ENCODE measurements at regions not wholly inside any gene's neighbourhood (a gene's known extent, or its start where the extent isn't known, plus 50 kb on each side); places are given as distances from the start of the nearest gene placed in this dataset.

GRCh38 chr2:236975766-236976165, 109.9 kb upstream of the COPS8 start:
- DNase-seq = no peak

DNA sequence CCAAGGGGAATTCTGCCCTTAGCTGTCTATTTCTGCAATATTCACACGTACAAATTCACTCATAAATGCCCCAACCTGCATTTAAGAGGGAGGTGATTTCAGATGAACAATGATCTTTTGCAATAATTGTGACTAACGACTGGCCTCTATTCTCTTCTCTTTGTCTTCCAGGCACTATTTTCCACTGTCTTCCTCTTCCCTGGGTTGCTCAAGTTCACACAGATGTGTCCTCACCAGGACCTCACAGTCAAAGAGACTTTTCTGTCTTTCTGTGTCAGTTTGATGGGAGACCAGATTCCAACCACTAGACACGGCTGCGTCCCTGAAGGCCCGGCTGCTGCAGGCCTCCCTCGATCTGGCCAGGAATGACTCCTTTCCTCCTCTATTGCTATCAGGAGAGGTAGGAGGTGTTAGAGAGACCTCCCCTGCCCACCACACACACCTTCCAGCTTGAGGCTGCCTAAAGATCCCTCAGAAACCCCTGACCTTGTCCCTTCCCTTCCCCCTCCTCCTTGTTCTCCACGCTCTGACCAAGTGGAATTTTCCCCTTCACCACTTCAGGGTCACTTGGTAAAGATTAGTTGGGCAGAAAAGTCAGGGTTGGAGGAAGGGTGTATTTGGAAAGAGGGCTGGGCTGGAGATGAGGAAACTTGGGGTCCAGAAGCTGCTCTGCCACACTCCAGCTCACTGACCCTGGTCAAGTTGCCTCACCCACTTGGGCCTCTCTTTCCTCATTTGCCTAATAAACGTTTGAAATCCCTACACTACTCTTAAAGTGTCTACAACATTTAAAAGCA, 109.2 kb upstream of the COPS8 start:
- DNase-seq = no peak

DNA sequence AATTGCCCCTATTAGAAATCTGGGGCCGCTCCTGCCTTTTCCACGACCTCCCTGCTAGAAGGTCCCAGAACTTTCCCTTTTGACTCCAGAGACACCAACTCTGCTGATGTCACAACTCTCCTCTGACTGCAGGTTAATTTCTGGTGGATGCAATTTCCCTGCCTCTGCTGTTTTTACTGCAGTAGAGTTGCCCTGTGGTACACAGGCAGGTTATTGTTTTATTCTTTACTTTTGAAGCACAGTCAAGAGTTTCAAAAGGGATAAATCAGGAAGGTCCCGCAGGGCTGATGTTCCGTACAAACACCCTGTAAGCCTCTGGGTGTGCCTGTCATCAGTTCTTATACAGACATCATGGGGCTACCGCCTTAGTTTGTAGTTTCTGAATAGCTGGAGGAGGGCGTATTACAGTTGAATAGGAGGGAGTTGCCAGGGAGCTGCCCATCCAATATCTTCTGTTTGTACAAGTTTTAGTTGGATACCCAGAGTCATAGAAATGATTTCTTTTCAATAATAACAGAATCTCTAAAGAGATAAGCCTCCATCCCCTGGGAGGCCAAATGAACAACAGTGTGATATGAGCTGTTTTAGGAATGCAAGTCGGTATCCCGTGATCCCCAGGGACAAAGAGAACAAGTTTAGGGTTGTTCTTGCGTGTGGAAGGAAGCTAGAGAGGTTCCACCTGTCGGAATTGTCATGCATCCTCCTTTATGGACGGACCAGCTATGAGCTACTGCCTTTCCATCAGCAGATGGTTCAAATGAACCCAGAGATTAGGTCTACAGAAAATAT, 108.4 kb upstream of the COPS8 start:
- no peak for DNase-seq

DNA sequence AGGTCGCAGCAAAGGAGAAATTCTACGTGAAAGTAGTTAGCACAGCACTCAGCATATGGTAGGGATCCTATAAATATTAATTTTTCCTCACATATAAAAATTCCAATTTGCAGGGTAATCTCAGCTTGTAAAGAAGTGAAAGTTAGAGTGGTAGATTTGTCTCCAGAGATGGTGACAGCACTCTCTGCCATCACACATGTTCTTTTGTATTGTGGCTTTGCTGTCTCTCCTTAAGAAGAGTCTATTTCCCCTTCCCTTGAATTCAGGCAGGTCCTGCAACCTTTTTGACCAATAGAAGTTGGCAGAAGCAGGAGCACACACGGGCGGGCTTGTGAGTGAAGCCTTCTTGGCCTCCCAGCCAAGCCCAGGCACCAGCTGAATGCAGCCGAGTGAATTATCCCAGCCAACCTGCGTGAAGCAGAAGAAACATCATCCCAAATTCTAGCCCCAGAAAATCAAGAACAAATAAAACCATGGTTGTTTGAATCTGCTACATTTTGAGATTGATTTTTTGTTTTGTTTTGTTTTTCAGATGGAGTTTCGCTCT, 107.8 kb upstream of the COPS8 start:
- DNase-seq = no peak

DNA sequence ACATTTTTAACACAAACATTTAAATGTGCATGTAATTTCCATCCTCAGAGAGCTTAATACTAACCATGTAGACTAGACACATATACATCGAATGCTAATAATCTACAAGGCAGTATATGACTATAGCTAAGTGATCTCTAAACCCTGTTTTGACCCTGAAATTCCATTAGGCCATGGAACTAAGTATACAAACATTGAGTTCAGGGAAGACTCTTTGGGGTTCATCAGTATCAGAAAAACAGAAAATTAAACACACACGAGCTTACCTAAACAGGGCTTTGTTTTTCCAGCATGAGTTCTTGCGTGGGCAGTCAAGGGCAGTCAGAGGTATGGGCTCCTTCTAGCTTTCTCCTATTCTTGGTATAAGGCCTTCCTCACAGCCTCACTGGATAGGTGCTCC, 106.0 kb upstream of the COPS8 start:
- DNase-seq = no peak

DNA sequence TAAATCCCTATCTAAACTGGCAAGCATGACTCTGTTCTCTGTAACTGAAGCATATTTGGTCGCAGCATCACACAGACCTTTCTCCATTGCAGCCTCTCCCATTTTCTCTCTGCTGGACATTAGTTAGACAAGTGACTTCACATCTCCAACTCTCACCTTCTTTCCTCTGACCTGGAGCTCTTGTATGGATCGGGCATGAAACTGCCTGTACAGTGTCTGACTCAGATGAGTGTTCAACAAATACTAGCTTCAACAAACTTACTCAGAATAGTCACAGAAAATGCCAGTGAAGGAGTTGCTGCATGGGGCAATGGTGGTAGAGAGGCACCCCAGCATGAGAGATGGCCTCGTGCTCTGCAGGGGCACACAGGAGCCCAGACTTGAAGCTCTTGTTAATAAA, 104.7 kb upstream of the COPS8 start:
- no peak for DNase-seq

DNA sequence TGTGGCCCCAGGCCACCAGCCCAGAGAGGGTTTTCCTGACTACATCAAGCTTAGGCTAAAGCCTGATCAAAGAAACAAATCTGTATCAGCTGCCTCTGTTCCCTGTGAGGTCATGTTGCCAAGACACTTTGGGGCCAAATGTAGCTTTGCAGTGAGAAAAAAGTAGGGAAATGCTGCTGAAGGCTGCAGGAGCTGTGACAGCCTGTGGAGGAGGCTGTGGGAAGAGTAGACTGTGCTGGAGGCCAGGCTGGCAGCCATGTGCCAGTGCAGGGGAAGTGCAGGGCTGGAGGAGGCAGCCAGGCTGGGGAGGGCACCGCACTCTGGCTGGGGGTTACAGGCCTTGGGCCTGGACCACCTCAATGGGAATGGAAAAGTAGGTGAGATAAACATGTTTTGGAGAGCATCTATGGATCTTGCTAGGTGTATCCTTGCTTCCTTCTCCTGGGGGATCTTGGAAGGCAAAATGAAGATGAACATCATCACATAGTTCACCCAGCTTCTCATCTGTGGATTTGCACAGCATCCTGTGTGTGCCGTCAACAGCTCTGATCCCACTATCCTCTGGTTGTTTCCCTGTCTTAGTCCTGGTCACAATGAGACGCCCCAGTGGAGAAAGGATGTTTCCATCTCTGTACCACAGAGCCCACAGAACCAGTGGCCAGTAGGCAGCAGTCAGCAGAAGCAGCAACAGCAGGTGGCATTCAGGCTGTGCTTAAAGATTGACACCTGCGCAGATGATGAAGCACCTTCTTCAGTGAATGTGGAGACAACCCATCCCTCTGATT, 103.8 kb upstream of the COPS8 start:
- DNase-seq = no peak

DNA sequence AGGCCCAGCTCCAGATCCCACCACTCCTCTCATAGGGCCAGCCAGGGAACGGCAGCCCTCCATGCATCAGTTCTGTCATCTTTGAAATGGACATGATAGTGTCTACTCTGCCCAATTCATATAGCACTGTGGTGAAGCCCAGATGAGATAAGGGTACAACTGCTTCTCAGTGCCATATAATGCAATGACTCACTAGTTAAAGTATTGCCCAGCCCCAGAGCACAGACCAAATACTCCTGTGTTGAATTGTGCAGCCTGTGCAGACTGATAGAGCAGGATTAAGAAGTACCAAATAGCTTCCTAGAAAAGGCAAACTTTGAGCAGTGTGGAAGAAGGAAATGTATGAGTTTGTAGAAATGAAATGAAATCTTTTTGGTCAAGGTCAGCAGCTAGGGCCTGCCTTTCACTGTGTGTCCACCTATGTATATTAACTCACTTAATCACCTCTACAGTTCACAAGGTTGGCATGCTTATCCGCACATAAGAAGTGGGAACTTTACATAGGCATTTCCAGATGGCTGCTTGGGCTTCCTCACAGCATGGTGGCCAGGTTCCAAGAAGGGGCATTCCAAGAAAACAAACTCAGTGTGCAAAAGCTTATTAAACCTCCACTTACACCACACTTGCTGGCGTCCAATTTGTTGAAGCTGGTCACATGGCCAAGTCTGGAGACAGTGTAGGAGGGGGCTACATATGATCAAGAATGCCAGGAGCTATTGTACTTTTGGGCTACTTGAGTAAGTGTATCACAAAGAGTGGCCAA, 102.8 kb upstream of the COPS8 start:
- DNase-seq = no peak

- DNase-seq = peak; percentile 12
These were observed 101.6 kb upstream of the COPS8 start for GRCh38 chr2:236984046-236984445.

DNA sequence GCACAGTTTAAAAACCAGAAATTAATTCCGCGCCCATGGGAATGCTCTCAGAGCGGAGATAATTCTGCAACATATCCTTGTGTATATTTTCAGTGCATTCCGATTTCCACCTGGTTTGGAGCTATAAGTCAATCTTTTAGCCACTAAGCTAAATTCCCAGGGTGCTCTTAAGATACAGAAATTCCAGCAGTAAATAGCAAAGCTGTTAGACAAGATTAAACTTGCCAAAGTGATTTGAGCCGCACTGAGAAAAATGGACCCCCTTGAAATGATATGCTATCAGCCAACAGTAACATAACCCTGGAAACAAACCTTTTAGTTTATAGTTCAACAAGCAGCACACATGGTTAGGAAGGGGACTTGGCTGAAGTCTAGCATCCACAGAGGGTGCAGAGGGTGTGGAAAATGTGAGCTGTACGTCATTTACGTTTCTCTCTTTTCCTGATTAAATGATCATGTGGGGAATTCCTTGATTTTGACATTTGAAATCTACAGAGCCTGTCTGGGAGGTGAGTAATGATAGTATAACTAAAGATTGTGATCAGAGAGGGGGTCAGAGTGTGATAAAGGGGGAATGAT, 99.8 kb upstream of the COPS8 start:
- no peak for DNase-seq

- no peak for DNase-seq
These were observed 99.0 kb upstream of the COPS8 start for GRCh38 chr2:236986524-236987330.

DNA sequence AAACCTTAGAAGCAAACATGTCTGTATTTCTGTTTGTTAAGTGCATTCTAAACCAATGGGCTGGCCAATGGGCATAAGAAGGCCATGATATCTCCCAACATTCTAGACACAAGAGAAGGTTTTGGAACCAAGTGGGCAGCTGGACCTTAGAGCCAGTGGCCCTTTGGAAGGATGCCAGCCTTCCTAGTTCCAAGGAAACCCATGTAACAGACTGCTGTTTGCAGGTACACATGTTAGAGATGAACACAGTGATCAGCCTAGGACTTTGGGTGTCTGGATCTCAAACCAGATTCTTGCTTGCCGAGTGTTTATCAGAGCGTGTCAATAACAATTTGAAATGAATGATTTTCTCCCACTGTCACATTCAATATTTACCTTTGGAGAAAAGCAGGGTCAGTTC, 97.5 kb upstream of the COPS8 start:
- no peak for DNase-seq

DNA sequence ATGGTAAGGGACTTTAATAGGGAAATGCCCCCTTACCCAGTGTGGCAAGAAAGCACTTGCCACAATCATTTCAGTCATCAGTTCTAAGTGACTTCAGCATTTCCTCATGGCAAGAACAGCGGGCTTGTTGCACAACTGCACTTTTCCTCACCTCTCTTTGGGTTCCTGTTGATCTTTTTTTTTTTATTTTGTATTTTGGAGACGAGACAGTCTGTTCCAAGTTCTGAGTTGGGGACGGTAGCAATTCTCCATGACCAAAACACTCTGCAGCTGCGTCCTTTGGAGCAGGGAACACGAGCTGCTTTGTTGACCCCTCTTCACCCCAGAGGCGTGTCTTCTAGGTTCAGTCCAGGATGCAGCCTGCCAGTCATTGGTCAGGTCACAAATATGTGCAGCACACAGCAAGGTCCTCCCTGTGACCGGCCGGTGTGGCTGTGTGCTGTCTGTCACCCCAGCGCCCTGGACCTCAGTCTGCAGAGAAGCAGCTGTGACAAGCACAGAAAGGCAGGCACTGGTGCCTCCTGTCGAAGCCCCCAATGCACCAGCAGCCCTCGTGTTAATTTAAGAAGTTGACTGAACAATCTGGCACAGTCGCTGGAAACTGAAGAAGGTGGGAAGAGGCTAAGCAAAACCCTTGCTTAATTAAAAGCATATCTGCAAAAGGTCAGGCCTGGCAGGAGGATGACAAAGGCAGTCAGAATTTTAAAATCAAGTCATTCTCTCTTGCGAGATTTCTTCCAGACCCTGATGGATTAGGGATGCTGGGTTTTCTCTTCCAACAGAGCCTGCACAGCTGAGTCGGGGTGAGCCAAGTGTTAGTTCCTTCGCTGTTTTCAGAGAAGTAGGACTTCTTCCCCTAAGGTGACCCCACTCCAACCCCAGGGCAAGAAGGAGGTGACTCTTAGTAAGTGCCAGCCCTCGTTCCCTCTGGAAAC, 96.7 kb upstream of the COPS8 start:
- no peak for DNase-seq

DNA sequence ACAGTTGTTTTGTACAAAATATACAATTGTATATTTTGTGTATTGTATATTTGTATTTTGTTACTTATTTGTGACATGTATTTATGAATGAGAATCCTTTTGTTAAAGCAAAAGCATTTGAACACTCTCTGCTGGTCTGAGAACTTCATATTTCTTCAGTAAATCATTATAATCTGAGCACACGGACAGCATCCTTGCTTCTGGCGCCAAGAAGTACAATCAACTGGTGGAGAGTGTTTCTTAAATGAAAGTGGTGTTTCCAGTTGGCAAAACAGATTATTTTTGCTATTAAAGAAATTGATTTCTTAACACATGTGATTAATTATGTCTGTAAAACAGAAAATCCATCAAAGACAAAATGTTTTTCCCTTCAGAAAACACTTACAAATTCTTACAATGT, 95.1 kb upstream of the COPS8 start:
- no peak for DNase-seq

DNA sequence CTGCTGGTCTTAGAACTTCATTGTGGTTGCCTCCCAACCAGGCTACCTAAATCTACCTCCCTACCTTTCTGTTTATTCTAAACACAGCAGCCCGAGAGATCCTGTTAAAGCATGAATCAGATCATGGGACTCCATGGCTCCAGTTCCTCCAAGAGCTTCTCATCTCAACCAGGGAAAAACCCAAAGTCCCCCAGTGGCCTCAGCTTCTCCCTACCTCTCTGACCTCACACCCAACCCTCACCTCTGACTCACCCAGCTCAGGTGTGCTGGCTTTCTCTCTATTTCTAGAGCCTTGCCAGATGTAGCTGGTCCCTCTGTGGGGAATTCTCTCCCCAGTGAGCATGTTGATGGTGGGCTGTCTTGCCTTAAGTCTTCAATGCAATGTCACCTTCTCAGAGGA, 93.8 kb upstream of the COPS8 start:
- DNase-seq = no peak

- no peak for DNase-seq
These were observed 92.4 kb upstream of the COPS8 start for GRCh38 chr2:236993286-236993685.

DNA sequence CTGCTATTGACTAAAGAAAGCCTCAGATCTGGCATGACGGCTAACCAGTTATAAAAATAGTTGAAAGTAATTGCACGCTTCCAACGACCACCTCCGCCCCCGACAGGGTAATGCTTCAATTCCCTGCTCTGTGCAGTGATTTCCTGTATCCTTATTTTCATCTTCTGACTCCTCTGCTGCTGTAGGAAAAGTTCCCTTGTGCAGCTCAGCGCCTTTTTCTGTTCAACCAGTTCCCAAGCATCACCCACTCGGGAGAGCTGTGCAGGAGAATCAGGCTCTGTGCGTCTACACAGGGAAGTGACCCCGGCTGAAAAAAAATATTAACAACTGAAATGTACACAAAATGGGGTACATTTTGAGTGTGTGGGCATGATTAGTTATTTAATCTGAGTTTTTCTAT, 91.3 kb upstream of the COPS8 start:
- no peak for DNase-seq

DNA sequence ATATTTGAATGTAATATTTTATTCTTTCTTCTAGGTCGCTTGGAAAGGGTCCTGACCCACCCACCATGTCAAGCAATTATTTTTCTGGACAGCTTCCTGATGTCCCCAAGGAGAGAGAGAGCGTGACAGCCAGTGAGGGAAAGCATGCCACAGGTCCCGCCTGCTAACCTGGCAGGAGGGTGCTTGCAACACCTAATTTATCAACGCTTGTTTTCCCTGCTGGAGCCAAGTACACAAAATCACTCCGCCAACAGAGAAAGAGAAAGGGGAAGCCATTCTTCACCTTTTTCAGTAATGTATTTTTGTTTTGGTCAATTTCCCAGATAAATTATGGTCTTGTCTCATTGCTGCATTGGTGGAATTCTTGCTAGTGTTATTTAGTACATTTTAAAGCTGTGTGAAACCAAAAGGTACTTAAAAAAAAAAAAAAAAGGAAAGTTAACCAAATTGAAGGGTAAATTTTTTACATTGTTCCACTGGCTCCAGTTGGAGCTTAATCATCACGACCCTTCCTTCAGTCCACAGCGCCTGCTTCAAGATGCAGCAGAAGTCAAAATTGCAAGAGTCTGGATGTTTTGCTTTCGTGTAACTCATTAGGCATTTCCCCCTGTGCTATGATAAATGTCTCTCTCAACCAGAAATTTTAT, 88.5 kb upstream of the COPS8 start:
- peak; percentile 12 for DNase-seq

GRCh38 chr2:236998236-236998635, 87.5 kb upstream of the COPS8 start:
- peak; percentile 13 for DNase-seq

All from fibroblast of skin of back (primary cell).